H54 (cell line): ENCODE measurements at regions not wholly inside any gene's neighbourhood (a gene's known extent, or its start where the extent isn't known, plus 50 kb on each side); places are given as distances from the start of the nearest gene placed in this dataset.

Experiments
- DNase-seq: peaks from one replicate; pipeline ENCODE4 v3.0.0; 2011; ENCODE audit warnings: low spot score, mixed read lengths; ENCODE audit not compliant: insufficient read length
- FAIRE-seq: peaks from 3 replicates; lab custom pipeline; 2011; peaks lifted over from hg19 to GRCh38; lab: Jason Lieb, UNC
- POLR2A ChIP-seq: IDR thresholded peaks from 2 replicates; pipeline ENCODE4 v1.6.1; 2011; ENCODE audit warnings: low read depth, mild to moderate bottlenecking, low read length

DNA sequence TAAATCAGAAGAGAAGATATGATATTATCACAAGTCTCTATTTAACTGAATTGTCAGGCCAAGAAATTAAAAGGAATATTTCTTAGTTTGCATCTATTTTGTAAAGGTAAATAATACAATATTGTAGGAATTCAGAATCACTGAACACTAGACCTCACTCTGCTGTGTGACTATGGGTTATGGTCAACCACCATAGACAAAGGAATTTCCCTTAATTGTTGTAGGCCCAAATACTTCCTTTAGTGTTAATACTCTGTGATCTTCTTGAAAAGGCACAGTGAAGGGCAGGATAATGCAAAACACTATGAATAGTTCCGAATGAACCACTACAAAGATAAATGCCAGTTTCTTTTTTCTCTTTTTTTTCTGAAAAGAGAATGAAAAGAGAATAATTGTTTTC lies 162.3 kb downstream of the TUSC7 start:
- DNase-seq (no peak), FAIRE-seq (no peak)
- TF ChIP-seq POLR2A = no peak

DNA sequence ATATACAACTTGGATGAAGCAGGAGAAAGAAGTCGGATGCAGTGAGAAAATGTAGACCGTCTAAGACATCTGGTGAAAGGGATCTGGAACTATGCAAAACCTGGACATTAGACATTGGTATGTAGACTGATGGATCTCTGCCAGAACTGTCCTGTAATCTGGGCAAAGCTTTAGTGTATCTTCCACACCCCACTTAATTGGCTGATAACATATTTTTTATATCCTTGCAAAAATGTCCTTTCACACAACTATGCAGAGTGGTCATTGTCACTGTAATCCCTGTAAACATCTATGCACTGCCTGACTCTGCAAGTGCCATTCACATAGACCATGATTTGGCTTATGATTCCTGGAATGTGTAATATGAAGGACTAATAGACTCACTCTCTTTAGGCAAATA lies 163.1 kb downstream of the TUSC7 start:
- DNase-seq (no peak), FAIRE-seq (no peak)
- no peak for TF ChIP-seq POLR2A

DNA sequence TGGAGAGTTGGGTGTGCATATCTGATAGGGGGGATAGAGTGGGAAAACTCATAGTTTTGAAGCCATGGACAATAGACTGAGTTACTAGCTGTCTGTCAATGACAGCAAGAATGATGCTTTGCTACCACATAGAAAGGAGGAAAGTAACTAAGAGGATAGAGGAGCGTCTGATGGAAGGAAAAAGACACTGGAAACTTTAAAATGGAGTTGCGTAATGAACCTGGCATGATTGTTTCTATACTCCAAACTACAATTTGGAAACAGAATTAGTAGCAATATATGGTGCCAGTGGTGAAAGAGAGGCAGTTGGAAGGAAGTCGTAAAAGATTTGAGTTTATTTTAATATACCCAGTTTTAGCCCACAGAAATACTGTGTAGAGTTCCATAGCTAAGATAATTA lies 163.6 kb downstream of the TUSC7 start:
- DNase-seq = no peak
- FAIRE-seq = no peak
- TF ChIP-seq POLR2A = no peak

DNA sequence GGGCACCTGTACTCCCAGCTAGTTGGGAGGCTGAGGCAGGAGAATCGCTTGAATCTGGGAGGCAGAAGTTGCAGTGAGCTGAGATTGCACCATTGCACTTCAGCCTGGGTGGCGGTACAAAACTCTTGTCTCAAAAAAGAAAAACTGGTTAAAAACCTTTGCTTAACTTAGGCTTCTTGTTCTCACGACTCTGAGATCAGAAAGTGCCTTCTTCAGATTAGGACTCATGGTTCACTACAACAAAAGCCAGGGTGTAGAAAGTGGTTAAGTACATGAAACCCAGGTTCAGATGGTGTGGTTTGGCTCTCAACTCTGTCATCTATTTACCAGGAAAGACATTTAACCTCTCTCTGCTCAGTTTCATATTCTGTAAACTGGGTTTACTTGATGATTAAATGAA lies 168.4 kb downstream of the TUSC7 start:
- DNase-seq (no peak), FAIRE-seq (no peak)
- no peak for TF ChIP-seq POLR2A

DNA sequence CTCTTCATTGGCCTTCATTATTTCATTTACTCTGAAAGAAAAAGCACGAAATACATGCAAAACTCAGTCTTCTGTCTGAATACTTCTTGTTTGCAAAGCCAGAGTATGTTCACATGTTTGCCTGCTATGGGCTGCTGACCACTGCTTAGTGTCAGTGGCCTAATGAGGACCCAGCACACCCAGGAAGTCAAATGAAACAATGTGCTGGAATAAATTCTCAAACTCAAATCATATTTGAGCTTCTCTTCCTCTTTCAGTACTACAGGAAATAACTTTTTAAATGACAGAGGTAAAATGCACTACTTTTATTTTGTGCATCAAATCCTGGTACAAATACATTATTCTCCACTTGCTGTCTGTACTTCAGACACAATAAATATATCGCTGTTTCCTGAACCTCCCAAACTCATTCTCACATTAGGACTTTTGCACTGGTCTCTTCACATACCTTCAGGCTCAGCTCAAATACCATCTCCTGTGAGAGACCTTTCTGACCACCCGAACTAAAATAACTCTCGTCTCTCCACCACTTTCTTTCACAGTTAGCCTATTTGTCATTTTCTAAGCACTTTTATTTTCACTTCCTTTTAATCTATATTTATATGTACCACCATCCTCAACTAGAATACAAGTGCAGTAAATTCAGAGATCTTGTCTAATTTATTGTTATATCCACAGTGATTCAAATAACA lies 176.8 kb downstream of the TUSC7 start:
- TF ChIP-seq POLR2A = no peak
- FAIRE-seq (no peak), DNase-seq (no peak)

DNA sequence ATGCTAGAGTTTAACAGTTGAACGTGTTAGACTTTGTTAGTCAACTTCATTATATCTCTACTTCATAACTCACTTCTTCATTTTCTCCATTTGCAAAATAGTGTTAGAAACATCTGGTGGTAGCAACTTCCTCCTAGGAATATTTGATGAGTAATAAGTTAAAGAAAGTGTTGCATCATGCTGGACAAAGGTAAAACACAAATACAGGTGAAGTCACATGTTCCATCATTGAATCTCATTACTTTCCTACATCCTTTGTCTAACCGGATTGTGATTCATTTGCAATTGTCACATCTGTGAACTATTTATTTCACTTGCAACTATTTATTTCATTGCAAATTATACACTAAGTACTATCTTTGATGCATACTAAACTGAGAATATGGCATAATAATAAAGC lies 186.5 kb downstream of the TUSC7 start:
- TF ChIP-seq POLR2A = no peak
- DNase-seq (no peak), FAIRE-seq (no peak)

DNA sequence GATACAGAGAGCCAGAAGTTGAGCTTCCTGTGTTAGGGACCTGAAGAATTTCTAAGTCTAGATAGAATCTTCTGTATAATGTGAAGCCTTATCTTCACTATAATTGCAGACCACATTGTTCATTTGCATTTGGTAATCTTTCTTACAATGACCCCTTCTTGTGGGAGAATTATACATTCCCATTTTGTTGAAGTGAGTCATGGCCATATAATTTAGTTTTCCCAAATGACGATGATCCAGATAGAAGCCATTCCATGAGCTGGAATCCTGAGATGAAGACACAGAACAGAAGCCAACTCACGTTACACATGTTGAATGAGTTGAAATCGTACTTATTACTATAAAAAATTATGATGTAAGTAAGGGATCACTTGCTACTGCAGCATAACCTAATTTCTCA lies 187.8 kb downstream of the TUSC7 start:
- no peak for FAIRE-seq
- no peak for TF ChIP-seq POLR2A

DNA sequence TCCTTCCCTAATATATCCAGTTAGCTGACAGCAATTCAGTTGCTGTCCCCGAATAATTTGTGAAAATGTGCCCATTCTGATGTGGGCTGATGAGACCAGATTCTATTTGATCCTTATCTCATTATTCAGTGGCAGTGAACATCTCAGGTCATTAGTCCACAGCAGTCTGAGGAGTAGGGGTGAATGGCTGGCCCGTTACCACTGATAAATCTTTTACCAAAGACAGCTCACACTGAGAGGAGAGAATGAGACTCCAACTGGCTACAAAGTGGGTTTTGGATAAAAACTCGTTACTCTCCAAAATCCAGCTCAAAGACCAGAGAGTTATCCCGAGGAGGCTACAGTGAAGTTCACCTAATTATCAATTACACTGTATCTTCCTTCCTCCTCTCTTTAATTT lies 189.7 kb downstream of the TUSC7 start:
- TF ChIP-seq POLR2A = no peak
- FAIRE-seq (no peak), DNase-seq (no peak)

More for the DNA sequence above, 187.8 kb downstream of the TUSC7 start:
- no peak for DNase-seq

DNA sequence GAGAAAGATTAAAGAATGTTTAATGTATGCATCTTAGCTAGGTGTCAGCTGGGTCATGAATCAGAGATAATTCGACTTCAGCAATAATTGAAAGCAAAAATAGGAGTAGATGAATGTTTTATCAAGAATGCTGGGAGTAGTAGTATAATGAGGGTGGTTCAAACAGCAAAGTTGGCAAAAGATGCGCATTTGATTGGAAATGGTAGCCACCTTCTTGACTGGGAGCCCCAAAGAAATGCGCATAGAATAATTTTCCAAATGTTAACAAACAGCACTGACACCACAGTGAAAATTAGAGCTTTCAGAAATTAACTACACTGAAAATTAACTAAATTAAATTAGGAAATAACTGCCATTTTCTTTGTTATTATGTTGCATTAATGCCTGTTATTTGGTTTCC lies 195.8 kb downstream of the TUSC7 start:
- FAIRE-seq (no peak), DNase-seq (no peak)
- no peak for TF ChIP-seq POLR2A

DNA sequence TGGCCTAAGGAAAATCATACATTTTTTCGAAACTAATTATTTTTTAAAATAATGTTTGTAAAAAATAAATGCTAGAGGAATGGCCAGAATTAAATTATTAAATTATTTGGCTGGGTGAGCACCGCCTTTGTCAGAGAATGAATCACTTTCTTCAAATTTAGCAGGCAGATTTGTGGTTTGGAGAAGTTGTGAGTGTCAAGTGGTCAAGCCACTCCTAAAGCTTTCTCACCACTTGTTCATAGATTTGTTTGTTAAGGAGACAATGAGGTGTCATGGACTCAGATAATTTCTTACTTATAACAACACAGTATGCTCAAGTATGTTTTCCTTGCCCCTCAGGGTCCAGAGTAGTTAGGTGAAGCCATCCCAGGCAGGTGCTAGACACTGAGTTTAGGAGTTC lies 196.2 kb downstream of the TUSC7 start:
- TF ChIP-seq POLR2A = no peak
- DNase-seq (no peak), FAIRE-seq (no peak)

DNA sequence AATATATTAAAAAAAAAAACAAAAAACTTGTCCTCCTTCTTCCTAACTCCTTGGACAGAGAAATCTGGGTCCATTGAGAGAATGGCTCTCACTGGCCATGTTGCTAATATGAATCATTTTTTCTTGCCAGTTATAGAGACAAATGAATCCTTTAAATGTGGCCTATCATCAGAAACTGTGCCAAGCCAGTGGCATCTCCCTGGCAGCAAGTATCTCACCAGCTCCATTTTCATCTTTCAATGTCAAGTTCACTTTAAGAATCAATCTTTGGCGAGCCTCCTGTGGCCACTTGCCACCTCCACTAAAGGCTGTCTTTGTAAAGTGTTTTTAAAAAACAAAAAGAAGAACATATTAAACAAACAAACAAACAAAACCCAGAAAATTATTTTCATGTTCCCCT lies 202.5 kb downstream of the TUSC7 start:
- no peak for TF ChIP-seq POLR2A
- FAIRE-seq = no peak
- DNase-seq = no peak

DNA sequence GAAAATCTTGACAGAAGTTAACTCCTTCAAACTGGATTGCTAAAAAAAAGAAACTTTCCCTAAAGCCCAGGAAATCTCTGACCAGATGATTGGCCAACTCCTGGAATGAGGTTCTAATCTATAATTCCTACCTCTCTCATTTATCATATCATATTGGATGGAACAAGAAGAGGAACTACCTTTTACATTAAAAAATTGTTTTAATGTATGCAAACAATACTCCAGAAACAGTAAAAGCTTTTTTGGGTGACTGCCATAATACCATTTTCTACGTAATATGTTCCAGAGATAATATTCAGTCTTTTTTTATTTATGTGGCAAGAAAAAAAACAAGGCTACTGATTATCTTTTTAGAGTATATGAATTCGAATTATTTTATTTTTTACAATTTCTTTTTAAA lies 204.4 kb downstream of the TUSC7 start:
- TF ChIP-seq POLR2A = no peak
- FAIRE-seq = no peak
- no peak for DNase-seq

DNA sequence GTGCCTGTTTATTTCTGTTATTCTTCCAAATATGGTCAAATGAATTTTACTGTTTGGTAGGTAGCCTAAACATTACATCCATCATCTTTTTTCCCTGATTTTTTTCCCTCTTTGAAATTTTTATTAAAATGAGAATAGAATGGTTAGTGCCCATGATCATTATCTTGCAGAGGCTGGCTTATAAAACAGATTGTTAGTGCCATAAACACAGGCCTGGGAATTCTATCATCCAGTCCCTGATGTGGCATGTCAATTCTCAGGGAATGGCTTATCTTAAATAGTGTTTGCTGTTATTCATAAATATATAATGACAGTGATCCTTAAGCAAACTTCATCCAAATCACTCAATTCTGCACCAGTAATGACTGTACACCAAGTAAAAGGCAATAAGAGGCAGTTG lies 207.3 kb downstream of the TUSC7 start:
- TF ChIP-seq POLR2A = no peak
- no peak for DNase-seq
- no peak for FAIRE-seq

DNA sequence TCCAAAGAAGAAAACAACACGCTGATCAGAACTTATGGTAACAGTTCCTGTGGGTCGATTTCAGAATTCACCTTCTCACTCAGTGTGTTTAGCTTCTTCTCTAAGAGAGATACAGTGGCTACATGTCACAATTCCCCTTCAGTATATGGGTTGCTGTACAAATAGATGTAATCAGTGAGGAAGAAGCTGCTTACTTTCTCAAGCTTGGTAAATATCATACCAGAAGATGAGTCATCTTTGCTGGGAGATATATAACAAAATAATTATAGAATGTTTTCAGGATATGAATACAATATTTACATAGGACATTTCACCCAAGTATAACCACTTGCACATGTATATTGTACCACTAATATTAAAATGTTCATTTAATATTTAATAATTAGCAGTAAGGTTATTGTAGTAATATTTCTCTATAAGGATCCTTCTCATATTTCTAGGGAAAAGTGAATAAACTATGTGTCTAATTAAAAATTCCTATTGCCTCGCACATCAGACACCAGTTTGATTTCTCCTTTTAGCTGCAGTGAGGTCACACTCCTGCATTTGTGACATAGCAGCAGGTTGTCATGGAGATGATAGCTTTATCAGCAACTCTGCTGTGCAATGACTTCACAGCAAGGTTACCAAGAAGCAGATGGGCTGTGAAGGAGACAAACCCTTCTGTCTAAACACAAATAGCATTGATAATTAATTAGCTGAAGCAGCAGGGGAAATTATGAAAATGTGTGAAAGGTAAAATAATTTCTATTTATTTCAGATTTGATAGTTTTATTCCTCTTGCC lies 211.4 kb downstream of the TUSC7 start:
- DNase-seq (no peak), FAIRE-seq (no peak)
- no peak for TF ChIP-seq POLR2A

DNA sequence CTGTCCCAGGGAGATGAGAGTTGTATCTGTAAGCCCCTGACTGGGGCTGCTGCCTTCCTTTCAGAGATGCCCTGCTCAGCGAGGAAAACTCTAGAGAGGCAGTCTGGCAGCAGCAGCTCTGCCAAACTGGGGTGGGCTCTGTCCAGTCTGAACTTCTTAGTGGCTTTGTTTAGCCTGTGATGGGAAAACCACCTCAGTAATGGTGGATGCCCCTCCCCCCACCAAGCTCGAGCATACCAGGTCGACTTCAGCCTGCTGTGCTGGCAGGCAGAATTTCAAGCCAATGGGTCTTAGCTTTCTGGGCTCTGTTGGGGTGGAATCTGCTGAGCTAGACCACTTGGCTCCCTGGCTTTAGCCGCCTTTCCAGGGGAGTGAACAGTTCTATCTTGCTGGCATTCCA lies 218.3 kb downstream of the TUSC7 start:
- FAIRE-seq = no peak
- no peak for TF ChIP-seq POLR2A
- no peak for DNase-seq
